K562 (cell line): ENCODE measurements at regions not wholly inside any gene's neighbourhood (a gene's known extent, or its start where the extent isn't known, plus 50 kb on each side); places are given as distances from the start of the nearest gene placed in this dataset.

Experiments
- ATAC-seq: fragments of 200-7000 bp; cut with Tn5 transposase; 3 replicates; pipeline ENCODE4 v1.9.1; 2020; ENCODE audit warnings: moderate library complexity
- BruUV-seq: library from RNA; stranded (reverse); fragments of 400-500 nt; replicated peaks from 2 replicates; lab custom pipeline; 2021; lab: Mats Ljungman, UMichigan
- CTCF ChIA-PET: fragments of 300-600 bp; formaldehyde crosslinking; extraction: SDS; loops from one replicate; lab custom pipeline; 2021; ENCODE audit warnings: low intra/inter-chr PET ratio; lab: Yijun Ruan, JAX
- POLR2A ChIA-PET: fragments of 300-600, 350-650 bp; sonication (Branson Sonifier 250); formaldehyde crosslinking; extraction: SDS; loops from one replicate; lab custom pipeline; 2021; ENCODE audit warnings: antibody characterized with exemption, inconsistent platforms; lab: Yijun Ruan, JAX
- DNase-seq, 4 experiments: peaks; one replicate each; pipeline versions ENCODE4 v3.0.0 to v3.0.0-alpha.2; 2011 to 2018; ENCODE audit warnings: low spot score in 3 of 4, mixed read lengths in 3 of 4; ENCODE audit errors: extremely low read depth in 1 of 4
- FAIRE-seq: peaks from 2 replicates; lab custom pipeline; 2011; peaks lifted over from hg19 to GRCh38; lab: Jason Lieb, UNC
- H2AFZ ChIP-seq: 2 replicates; pipeline ENCODE4 v1.6.0; 2011; ENCODE audit warnings: low read depth, low read length, control low read depth, inconsistent platforms
- H3K27ac ChIP-seq: fragments of 200-600 bp; 3 replicates; pipeline ENCODE4 v1.8.0; 2011; ENCODE audit warnings: low read depth, mild to moderate bottlenecking, control low read depth, inconsistent platforms, low read length, moderate library complexity, mixed read lengths; ENCODE audit errors: extremely low read depth
- H3K27me3 ChIP-seq, 2 experiments: fragments of 300-600 bp in 1 of 2; 2 replicates in 1 of 2; 3 replicates in 1 of 2; pipeline versions ENCODE4 v1.6.0 to v1.8.0; 2011; ENCODE audit warnings: inconsistent platforms in 2 of 2, low read length in 2 of 2, mild to moderate bottlenecking in 1 of 2, mixed read lengths in 1 of 2, moderate library complexity in 1 of 2; ENCODE audit not compliant: control insufficient read depth in 2 of 2, insufficient read depth in 2 of 2
- H3K36me3 ChIP-seq: fragments of 300-600 bp; 3 replicates; pipeline ENCODE4 v1.8.0; 2011; ENCODE audit warnings: mild to moderate bottlenecking, low read length, inconsistent platforms; ENCODE audit not compliant: control insufficient read depth, insufficient read depth
- H3K4me1 ChIP-seq, 2 experiments: fragments of 200-600 bp in 1 of 2; replicated peaks in 1 of 2; 2 replicates in 1 of 2; 3 replicates in 1 of 2; pipeline versions ENCODE4 v1.5.1 to v1.8.0; 2011; ENCODE audit warnings: inconsistent platforms in 2 of 2, low read length in 2 of 2, mild to moderate bottlenecking in 1 of 2, mixed read lengths in 1 of 2, moderate library complexity in 1 of 2; ENCODE audit not compliant: control insufficient read depth in 2 of 2, insufficient read depth in 2 of 2
- H3K4me2 ChIP-seq: 2 replicates; pipeline ENCODE4 v1.6.1; 2011; ENCODE audit warnings: low read length, control low read depth, inconsistent platforms, mixed read lengths; ENCODE audit not compliant: insufficient read depth
- H3K4me3 ChIP-seq: fragments of 200-600 bp; sonication (generic), shearing (Covaris generic); 2 replicates; pipeline ENCODE4 v1.5.1; 2016; ENCODE audit warnings: control low read depth, inconsistent platforms
- H3K79me2 ChIP-seq: fragments of 200-600 bp; 3 replicates; pipeline ENCODE4 v1.8.0; 2011; ENCODE audit warnings: low read length, inconsistent platforms; ENCODE audit not compliant: control insufficient read depth, insufficient read depth
- H3K9ac ChIP-seq, 2 experiments: 2 replicates each; pipeline versions ENCODE4 v1.6.0 to v1.6.1; 2011; ENCODE audit warnings: low read depth in 2 of 2, low read length in 2 of 2, control low read depth in 1 of 2, inconsistent platforms in 1 of 2, mild to moderate bottlenecking in 1 of 2, mixed read lengths in 1 of 2; ENCODE audit not compliant: insufficient read depth in 1 of 2
- H3K9me1 ChIP-seq: one replicate; pipeline ENCODE4 v1.6.0; 2011; ENCODE audit warnings: inconsistent platforms, mild to moderate bottlenecking, low read length, moderate library complexity; ENCODE audit not compliant: control insufficient read depth, insufficient read depth
- H3K9me3 ChIP-seq: replicated peaks from 2 replicates; pipeline ENCODE4 v1.5.1; 2011; ENCODE audit warnings: low read depth, low read length, inconsistent platforms; ENCODE audit not compliant: control insufficient read depth, insufficient read depth
- H4K20me1 ChIP-seq: replicated peaks from 2 replicates; pipeline ENCODE4 v1.6.1; 2011; ENCODE audit warnings: low read length, inconsistent platforms, mixed read lengths; ENCODE audit not compliant: control insufficient read depth, insufficient read depth
- CBFA2T2 ChIP-seq: fragments of 450-650 bp; conservative IDR thresholded peaks from 2 replicates; pipeline ENCODE4 v1.6.1; 2017; ENCODE audit warnings: mild to moderate bottlenecking
- ETS2 ChIP-seq: IDR thresholded peaks from 2 replicates; pipeline ENCODE4 v1.6.1; 2016; ENCODE audit warnings: borderline replicate concordance, missing genetic modification characterization, mild to moderate bottlenecking, moderate library complexity, missing compliant biosample characterization; ENCODE audit not compliant: poor library complexity, severe bottlenecking
- SRSF7 ChIP-seq: fragments of 200-400 bp; formaldehyde crosslinking; optimal IDR thresholded peaks from 2 replicates; pipeline ENCODE3; 2017; ENCODE audit warnings: mild to moderate bottlenecking, low read depth, low read length
- ZBTB33 ChIP-seq: sonication (generic); formaldehyde crosslinking; IDR thresholded peaks from 2 replicates; pipeline ENCODE4 v1.8.1; 2023; ENCODE audit warnings: mild to moderate bottlenecking, missing genetic modification reagents
- WGBS: fragments of 100-300 bp; shearing (Covaris generic); methylation state at CpG from one replicate; pipeline ENCODE4 v1.1.6; 2016; ENCODE audit warnings: low coverage, mixed read lengths; ENCODE audit not compliant: insufficient coverage; ENCODE audit errors: missing lambda C conversion rate; 5-methylcytosine and 5-hydroxymethylcytosine counted together
- in situ Hi-C: fragments of 300-500 bp; cut with MboI; formaldehyde crosslinking; loops from 4 replicates; pipeline ENCODE4 v1.15.0; 2018; ENCODE audit warnings: inconsistent platforms, mixed read lengths
- intact Hi-C: fragments of 100-400 bp; cut with micrococcal nuclease; formaldehyde crosslinking; loops from 2 replicates; pipeline ENCODE4 v1.14.2; 2022

- TF ChIP-seq CBFA2T2 = 0 out of 2 replicates have a peak, but pooled peaks have one; percentile 7
Observed at GRCh38 chr11:45382133-45382878, 96.2 kb upstream of the SYT13 start (continued).

- intact Hi-C loops = no loop called here
- CTCF ChIA-PET = no interaction called here
- no peak for FAIRE-seq
Observed at GRCh38 chr11:45379162-45379863, 93.2 kb upstream of the SYT13 start.

More at GRCh38 chr11:45379162-45379863, 93.2 kb upstream of the SYT13 start:
- no peaks in the 10 kb centered on the region for H3K9me3 ChIP-seq
- H3K4me2 ChIP-seq = no peak overlapping the region
- no peak overlapping the region for H2AFZ ChIP-seq
- DNase-seq (no peak), ATAC-seq (no peak)
- no peak overlapping the region for H3K9ac ChIP-seq
- peaks cover 4 to 38% of the 10 kb centered on the region in 2 experiments; a peak in 3 of 5 replicates for H3K27me3 ChIP-seq
- H4K20me1 ChIP-seq = no peaks in the 10 kb centered on the region
- no peak overlapping the region for H3K4me3 ChIP-seq
- no TSS peak for BruUV-seq
- POLR2A ChIA-PET = interaction anchor here (0.7 kb wide), 1 partner anchor 49 kb away, joined by 4 read pairs; no protein-coding TSS in a partner anchor
- WGBS = 0% methylated on average over 6 of the region's 6 CpGs
- in situ Hi-C loops = loop anchor here (10.0 kb wide), 1 partner anchor 395 kb away; no protein-coding TSS in a partner anchor
- no peak overlapping the region for H3K27ac ChIP-seq
- no peaks in the 10 kb centered on the region for H3K9me1 ChIP-seq
- no peaks in the 10 kb centered on the region for H3K36me3 ChIP-seq
- TF ChIP-seq ZBTB33 (CRISPR knock-in tag) (no peak), SRSF7 (no peak), ETS2 (tag) (no peak)
- H3K79me2 ChIP-seq = no peaks in the 10 kb centered on the region
- H3K4me1 ChIP-seq = no peaks in the 10 kb centered on the region
